Muscle layer of colon (tissue), 2 donors: ENCODE measurements at regions not wholly inside any gene's neighbourhood (a gene's known extent, or its start where the extent isn't known, plus 50 kb on each side); places are given as distances from the start of the nearest gene placed in this dataset.

ENCODE experiments used
- H3K27ac ChIP-seq: one replicate; pipeline ENCODE4 v1.7.0; 2013; ENCODE audit warnings: low read depth, mild to moderate bottlenecking, low read length, moderate library complexity
- H3K27me3 ChIP-seq, 2 donors: one replicate each; pipeline ENCODE4 v1.7.0; 2013; ENCODE audit warnings: low read length in 2 of 2, mild to moderate bottlenecking in 2 of 2; ENCODE audit not compliant: insufficient read depth in 2 of 2, control insufficient read depth in 1 of 2
- H3K36me3 ChIP-seq: one replicate; pipeline ENCODE4 v1.7.0; 2013; ENCODE audit warnings: mild to moderate bottlenecking, low read length; ENCODE audit not compliant: insufficient read depth
- H3K4me1 ChIP-seq: one replicate; pipeline ENCODE4 v1.7.0; 2013; ENCODE audit warnings: mild to moderate bottlenecking, low read length; ENCODE audit not compliant: insufficient read depth
- H3K4me3 ChIP-seq, 2 donors: one replicate each; pipeline ENCODE4 v1.7.0; 2013; ENCODE audit warnings: low read length in 2 of 2, low read depth in 1 of 2, mild to moderate bottlenecking in 1 of 2, moderate library complexity in 1 of 2
- H3K9ac ChIP-seq: one replicate; pipeline ENCODE4 v1.7.0; 2013; ENCODE audit warnings: low read length
- H3K9me3 ChIP-seq: one replicate; pipeline ENCODE4 v1.7.0; 2013; ENCODE audit warnings: mild to moderate bottlenecking, low read length
- donor health status: abdominal sarcoma.
- donor health status: Adenocarcinoma of cecum.

DNA sequence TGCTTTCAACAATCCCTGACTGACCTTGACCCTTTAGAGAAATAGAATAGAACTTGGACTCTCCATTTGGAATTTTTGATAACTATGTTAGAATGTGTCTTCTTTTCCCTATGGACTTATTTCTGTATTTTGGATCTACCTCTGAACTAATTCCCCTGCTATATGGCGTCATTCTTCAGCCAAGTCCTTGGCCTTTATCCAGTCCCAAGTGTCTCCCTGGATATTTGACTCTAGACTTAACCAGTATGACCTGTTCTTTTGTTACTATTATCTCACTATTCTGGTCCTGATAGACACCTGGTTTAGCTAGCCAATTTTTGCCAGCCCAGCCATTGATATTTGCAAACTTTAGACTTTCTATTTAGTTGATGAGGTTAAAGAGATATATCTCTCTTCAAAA is 186.8 kb downstream of the KCNS3 start:
- Histone ChIP-seq H3K27me3 (no peaks in the 10 kb centered on the region), H3K27ac (no peak overlapping the region), H3K9ac (no peak overlapping the region), H3K36me3 (no peaks in the 10 kb centered on the region), H3K9me3 (no peaks in the 10 kb centered on the region), H3K4me3 (no peak overlapping the region), H3K4me1 (peaks cover 6% of the 10 kb centered on the region)

DNA sequence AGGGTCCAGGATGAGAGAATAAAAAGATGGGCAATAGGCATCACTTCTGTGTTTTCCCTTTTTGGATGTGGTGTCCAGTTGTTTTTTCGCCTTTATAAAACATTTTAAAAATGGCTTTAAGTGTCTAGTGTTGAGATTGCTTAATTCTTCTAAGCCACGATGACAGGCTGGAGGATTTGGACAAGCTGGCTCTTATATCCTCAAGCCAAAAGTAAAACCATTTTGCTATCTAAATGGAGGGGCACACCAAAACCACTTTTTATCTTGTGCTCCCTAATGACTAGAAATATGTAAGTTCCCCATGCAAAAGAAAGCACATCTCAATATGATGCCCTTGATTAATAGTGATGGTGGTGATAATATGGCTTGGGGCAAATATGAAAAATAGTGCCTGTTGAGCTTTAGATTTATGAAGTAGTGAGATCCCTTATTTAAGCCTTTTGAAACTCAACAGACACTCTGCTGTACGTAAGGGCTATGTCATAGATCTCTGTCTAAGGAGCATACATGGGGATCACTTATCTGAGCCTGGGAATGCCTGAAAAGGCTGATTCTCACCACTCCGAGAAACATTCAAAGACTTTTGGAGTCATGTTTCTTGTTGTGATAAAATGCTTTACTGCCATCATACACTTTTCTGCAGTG is 185.5 kb downstream of the KCNS3 start:
- peaks cover 6% of the 10 kb centered on the region for H3K4me1 ChIP-seq
- no peak overlapping the region for H3K9ac ChIP-seq
- no peaks in the 10 kb centered on the region for H3K9me3 ChIP-seq
- H3K4me3 ChIP-seq: no peak overlapping the region
- H3K27me3 ChIP-seq: no peaks in the 10 kb centered on the region
- no peaks in the 10 kb centered on the region for H3K36me3 ChIP-seq
- no peak overlapping the region for H3K27ac ChIP-seq

DNA sequence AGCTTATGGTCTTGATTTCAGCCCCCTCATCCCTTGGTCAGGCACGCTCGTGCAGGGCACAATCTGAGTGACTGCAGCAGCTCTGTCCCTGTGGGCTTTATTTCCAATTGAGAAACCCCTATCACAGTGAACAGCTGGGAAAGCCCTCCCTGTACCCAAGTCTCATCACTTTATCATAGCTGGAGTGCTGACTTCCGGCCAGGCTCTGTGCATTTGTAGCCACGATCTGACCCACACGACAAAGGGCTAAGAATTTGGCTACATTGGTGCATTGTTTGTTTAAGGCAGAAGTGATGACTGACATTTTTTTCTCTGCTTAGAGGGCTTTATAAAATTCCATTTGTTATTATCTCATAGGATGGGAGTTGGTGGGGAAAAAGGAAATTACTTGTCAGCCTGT is 184.4 kb downstream of the KCNS3 start:
- H3K9me3 ChIP-seq: no peaks in the 10 kb centered on the region
- no peak overlapping the region for H3K27ac ChIP-seq
- peaks cover 6% of the 10 kb centered on the region for H3K4me1 ChIP-seq
- no peak overlapping the region for H3K4me3 ChIP-seq
- no peaks in the 10 kb centered on the region for H3K36me3 ChIP-seq
- H3K27me3 ChIP-seq: no peaks in the 10 kb centered on the region
- H3K9ac ChIP-seq: no peak overlapping the region

DNA sequence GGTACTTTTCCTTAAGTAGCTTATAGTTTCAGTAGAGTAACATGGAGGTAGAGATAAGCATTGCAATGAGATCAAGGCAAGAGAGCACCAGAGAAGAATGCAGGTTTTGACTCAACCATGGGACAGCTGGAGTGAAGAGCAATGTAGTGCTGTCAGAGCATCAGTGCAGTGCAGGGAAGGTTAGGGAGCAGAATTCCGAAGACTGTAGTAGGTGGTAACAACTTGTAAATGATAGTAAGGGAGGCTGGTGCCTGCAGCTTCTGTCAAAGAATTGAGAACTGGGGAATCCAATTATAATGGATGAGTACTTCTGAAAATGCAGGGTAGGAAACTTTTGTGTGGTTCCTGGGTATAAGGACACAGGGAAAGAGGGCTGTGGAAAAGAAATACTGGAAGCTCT is 183.2 kb downstream of the KCNS3 start:
- Histone ChIP-seq H3K36me3 (no peaks in the 10 kb centered on the region), H3K27ac (no peak overlapping the region), H3K4me1 (peaks cover 6% of the 10 kb centered on the region)

DNA sequence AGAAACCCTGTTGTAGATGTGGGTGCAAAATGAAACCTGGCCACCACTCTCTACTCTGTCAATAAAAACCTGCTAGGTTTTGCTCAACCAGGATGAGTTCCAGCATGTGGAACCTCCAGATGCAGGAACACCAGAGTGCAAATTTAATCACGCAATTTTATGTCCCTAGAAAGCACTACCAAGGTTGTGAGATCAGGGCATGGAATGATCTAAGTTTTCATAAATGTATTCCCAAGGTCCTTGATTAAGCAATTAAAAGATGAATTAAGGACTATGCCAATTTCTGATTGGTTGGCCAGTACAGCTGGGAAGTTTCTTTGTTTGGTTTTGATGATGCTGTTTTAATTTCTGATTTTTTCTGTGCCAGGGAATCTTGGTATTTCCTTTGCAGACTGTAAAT is 179.2 kb downstream of the KCNS3 start:
- Histone ChIP-seq H3K9me3 (no peaks in the 10 kb centered on the region), H3K27me3 (no peaks in the 10 kb centered on the region), H3K4me3 (no peak overlapping the region), H3K27ac (no peak overlapping the region), H3K4me1 (no peaks in the 10 kb centered on the region), H3K36me3 (no peaks in the 10 kb centered on the region), H3K9ac (no peak overlapping the region)

More for the DNA sequence above, 183.2 kb downstream of the KCNS3 start:
- Histone ChIP-seq H3K9ac (no peak overlapping the region), H3K9me3 (no peaks in the 10 kb centered on the region), H3K27me3 (no peaks in the 10 kb centered on the region), H3K4me3 (no peak overlapping the region)

DNA sequence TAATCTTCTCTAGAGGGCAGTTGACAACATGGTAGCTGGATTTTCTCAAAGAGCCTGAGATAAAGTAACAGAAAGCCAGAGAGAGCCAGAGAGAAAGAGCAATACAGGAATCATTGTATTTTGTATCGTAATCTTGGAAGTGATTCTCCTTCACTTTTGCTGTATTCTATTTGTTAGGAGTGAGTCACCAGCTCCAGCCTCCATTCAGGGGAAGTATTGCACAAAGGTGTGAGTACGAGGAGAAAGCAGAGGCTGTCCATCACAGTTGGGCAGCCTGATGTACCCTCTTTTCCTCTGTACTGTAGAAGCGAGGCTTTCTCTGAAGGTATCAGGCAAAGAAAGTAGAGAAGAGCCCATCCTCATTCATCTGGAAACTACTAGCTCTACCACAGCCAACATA is 176.8 kb downstream of the KCNS3 start:
- Histone ChIP-seq H3K9me3 (no peaks in the 10 kb centered on the region), H3K4me1 (no peaks in the 10 kb centered on the region), H3K27ac (no peak overlapping the region), H3K4me3 (no peak overlapping the region), H3K9ac (no peak overlapping the region), H3K36me3 (no peaks in the 10 kb centered on the region), H3K27me3 (no peaks in the 10 kb centered on the region)

DNA sequence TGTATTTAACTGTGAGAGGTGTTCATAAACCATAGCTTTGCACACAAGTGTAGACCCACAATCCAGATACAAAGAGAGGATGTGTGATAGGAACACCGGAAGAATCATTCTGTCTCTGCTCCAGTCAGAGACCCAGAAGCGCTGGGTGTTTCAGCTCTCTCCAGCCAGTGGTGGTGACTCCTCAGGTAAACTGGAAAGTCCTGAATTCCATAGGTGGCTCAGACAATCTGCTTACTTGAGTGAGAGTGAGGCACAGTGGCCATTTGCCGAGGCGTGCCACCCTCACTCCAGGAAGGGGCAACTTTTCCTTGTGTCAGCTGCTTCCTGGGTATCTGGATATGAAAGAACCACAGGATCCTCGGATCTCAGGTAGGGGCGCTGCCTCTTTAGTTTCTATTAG is 171.5 kb downstream of the KCNS3 start:
- H3K27me3 ChIP-seq: no peaks in the 10 kb centered on the region
- H3K4me3 ChIP-seq: no peak overlapping the region
- H3K9me3 ChIP-seq: no peaks in the 10 kb centered on the region
- no peaks in the 10 kb centered on the region for H3K4me1 ChIP-seq
- no peak overlapping the region for H3K27ac ChIP-seq
- H3K9ac ChIP-seq: no peak overlapping the region
- H3K36me3 ChIP-seq: no peaks in the 10 kb centered on the region

DNA sequence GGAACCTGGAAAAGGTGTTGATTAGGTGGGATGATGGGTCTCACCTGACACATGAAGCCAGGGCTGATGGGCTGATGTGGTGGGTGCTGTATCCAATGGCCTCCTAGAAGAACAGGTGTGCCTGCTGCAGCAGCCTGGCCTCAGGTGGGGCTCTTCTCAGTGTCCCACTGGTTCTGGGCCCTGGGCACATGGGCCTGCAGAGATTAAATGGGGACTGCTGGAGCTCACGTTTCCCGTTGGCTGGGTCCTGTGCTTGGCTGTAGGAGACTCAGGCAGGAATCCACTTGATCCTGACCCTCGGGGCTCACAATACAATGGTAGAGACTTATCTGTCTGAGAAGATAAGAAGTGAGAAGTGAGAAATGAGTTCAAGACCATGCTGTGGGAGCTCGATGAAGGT is 170.9 kb downstream of the KCNS3 start:
- no peak overlapping the region for H3K9ac ChIP-seq
- H3K9me3 ChIP-seq: no peaks in the 10 kb centered on the region
- H3K27me3 ChIP-seq: no peaks in the 10 kb centered on the region
- no peak overlapping the region for H3K27ac ChIP-seq
- H3K4me1 ChIP-seq: no peaks in the 10 kb centered on the region
- no peaks in the 10 kb centered on the region for H3K36me3 ChIP-seq
- no peak overlapping the region for H3K4me3 ChIP-seq

DNA sequence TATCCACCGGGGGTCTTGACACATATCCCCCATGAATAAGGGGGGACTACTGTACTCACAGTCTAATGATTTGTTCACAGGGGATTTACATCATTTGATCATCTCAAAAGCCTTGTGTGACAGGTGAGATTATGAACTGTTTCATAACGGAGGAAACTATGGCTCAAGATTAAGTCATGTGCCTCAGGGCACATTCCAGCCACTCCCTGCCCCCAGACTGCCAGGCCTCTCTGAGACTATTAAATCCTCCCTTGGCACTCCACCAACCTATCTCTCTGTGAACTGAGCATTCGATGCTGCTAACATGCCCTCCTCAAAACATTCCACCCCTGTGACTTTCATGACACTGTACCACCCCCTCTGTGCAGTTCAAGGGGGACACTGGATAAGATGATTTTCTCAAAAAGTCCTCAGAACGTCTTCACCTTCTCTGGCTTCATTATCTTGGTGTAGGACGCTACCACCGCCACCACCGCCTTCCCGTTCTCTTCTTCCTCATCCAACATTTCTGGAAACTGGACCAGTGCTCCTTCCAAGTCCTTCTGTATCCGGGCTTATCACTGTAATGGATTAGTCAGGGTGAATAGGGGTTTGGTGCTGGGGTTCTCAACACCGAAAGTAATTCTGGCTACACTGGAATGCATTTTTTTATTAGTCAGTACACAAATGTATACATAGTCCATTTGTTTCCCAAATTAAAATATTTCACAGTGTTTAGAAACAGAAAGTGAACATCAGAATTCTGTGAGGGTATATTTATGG is 169.6 kb downstream of the KCNS3 start:
- Histone ChIP-seq H3K27me3 (no peaks in the 10 kb centered on the region), H3K9me3 (no peaks in the 10 kb centered on the region), H3K4me1 (no peaks in the 10 kb centered on the region), H3K27ac (no peak overlapping the region), H3K4me3 (no peak overlapping the region), H3K9ac (no peak overlapping the region), H3K36me3 (no peaks in the 10 kb centered on the region)

DNA sequence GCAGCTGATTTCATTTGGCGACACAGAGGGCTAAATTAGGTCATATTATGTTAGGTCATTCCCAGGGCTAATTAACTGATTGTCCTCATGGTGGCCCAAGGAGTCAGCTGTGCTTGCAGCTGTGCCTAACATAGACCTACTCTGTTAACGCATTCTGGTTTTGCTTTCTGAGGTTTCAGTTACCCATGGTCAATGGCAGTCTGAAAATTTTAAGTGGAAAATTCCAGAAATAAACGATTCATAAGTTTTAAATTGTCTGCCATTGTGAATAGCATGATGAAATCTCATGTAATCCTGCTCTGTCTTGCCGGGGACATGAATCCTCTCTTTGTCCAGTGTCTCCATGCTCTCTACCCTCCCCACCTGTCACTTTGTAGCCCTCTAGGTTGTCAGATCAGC is 168.7 kb downstream of the KCNS3 start:
- Histone ChIP-seq H3K27ac (no peak overlapping the region), H3K4me1 (no peaks in the 10 kb centered on the region), H3K9ac (no peak overlapping the region), H3K27me3 (no peaks in the 10 kb centered on the region), H3K4me3 (no peak overlapping the region), H3K36me3 (no peaks in the 10 kb centered on the region), H3K9me3 (no peaks in the 10 kb centered on the region)

DNA sequence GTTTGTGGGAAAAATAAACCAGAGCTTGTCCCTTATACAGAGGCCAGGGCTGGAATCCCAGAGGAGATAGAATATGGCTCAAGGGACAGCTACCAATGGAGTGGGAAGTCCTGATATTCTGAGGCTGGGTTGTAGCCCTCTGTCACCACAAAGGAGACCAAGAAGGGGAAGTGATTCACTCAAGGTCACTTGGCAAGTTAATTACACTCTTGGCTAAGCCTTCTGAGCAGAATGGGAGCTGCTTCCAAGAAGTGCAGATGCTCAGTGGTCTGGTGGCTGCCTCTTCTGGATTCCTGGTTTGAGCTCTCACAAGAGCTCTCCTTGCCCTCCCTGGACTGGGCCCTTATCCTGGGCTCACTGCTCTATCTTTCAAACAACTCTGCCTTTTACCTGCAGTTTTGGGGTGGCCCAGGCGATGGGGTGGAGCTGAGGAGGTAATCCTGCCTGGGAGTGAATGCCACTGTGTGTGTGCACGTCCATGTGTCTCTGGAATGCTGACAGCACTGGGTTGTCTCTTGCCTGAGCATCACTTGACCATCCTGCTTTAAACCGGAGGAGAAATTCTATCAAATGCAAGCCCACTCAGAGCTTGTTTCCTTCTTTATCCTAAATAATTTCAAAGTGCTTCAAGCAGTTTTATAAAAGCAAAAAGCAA is 168.2 kb downstream of the KCNS3 start:
- no peak overlapping the region for H3K27ac ChIP-seq
- H3K9me3 ChIP-seq: no peaks in the 10 kb centered on the region
- H3K4me1 ChIP-seq: no peaks in the 10 kb centered on the region
- H3K4me3 ChIP-seq: no peak overlapping the region
- H3K27me3 ChIP-seq: no peaks in the 10 kb centered on the region
- H3K9ac ChIP-seq: no peak overlapping the region
- H3K36me3 ChIP-seq: no peaks in the 10 kb centered on the region
